GM19452 (cell line): ENCODE measurements at regions not wholly inside any gene's neighbourhood (a gene's known extent, or its start where the extent isn't known, plus 50 kb on each side); places are given as distances from the start of the nearest gene placed in this dataset.

Experiments used
- ATAC-seq: cut with Tn5 transposase; IDR thresholded peaks from one replicate; pipeline ENCODE4 v1.9.1; 2021; ENCODE audit not compliant: unreplicated experiment

DNA sequence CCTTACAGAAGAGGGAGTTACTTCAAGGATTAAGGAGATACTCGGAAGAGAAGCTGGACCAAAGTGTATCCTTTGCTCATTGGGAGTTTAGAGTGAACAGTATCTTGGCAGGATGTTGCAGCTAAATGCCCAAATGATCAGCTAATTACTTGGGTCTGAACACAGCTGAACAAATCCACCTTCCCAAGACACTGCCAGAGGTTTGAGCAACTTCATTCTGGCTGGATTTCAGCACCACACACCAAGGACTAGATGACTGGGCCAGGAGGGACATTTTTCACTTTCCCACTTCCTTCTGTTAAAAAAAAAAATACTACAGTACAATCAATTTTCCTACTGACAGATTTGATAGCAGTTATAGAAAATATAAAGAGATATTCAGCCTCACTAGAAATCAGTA, 324.6 kb downstream of the MID1IP1 start:
- no peak for ATAC-seq

DNA sequence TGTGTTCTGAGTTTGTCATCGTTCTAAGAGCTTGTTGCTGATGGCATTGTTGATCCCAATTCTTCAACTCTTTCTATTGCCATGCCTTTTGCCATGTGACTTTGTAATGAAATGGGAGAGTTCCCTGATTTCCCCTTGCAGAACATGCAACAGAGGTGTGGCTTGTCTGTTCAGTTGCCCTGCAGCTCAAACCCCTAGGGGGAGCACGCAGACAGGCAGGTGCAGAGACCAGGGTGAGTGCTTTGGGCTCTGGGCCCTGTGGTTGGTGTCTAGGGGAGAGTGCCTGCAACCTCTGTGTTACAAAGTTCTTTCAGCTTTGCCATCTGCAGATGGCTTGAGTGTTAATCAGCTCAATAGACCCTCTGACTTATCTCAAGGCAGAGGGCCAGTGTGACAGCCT, 332.7 kb downstream of the MID1IP1 start:
- no peak for ATAC-seq

DNA sequence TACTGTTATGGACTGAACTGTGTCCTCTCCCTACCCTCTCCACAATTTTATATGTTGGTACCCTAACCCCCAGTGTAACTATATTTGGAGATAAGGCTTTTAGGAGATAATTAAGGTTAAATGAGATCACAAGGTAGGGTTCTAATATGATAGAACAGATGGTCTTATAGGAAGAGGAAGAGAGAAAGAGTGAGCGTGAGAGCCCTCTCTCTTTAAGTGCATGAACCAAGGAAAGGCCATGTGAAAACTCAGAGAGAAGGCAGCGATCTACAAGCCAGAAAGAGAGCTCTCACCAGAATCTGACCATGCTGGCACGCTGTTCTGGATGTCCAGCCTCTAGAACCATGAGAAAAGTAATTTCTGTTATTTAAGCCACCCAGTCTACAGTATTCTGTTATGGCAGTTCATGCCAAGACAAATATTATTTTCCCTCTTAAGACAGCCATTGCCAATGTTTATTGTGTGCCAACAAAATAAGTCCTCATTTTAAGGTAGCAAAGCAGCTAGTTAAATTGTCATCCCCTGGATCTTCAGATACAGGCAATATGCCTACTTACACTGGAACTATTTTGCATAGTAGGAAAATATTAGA, 336.2 kb downstream of the MID1IP1 start:
- ATAC-seq = no peak

DNA sequence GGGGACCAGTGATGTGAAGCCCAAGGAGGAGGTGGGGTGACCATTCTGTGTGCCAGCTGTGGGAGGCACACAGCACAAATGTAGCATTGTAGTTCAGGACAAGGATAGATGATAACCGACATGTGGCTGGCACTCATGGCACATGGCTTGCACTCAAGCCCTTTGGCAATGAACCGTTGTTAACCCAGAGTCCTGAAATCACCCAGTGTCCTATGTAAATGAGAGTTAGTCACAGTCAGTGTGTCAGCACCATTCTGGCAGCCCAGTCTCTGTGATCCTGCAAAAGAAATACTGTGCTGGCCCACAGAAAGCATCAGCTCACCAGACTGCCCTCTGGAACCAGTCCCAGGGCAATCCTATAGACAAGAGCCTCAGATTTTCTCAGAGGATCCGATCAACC, 339.3 kb downstream of the MID1IP1 start:
- ATAC-seq = no peak

DNA sequence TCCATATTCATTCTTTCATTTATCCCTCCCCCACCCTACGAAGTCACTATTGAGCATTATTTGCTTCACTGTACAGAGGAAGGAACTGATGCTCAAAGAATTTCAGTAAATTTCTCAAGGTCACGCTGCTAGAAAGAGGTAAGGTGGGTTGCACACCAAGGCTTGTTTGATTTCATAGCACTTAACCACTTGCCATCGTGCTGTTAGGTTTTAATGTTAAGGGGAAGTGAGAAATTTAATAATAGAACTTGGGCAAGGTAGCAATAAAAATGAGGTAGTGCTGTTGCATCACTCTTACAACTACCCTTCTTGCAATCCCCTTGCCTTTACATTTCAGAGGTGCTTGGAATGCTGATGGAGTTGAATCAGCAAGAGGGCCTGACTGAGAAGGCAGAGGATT, 343.1 kb downstream of the MID1IP1 start:
- ATAC-seq = peak; percentile 64

DNA sequence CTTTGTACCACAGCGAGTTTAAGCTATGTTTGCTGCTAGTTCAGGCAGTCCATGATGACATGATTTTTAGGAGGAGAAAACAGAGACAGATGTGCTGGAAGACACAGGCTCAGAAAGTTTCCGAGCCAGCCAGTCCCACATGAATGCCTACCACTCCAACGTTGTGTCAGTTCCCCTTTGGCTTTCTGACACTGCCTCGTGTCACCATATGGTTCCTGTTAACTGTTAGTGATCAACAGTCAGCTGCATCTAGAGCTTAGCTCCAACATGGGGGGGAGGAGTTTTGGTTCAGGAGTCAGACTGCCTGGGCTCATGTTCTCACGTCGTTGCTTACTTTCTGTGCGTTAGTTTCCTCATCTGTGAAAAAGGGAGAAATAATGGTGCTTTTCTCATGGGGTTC, 343.7 kb downstream of the MID1IP1 start:
- peak; percentile 62 for ATAC-seq

DNA sequence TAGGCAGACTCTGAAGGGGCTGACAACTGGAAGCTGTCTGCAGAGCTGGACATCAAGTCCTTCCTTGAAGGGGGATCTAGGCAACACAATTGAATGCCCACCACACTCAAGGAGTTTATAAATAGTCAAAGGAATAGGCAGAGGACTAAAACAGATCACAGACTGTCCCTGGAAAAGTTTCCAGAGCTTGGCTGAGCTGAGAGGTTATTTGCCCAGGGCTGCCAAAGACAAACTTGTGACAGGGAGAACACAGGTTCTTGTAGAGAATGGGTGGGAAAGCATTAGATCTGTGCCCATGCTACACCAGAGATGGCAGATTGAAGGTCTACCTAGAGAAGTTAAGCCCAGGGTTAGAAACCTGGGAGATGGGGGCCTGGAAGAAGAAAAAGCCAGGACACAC, 344.6 kb downstream of the MID1IP1 start:
- ATAC-seq = no peak

DNA sequence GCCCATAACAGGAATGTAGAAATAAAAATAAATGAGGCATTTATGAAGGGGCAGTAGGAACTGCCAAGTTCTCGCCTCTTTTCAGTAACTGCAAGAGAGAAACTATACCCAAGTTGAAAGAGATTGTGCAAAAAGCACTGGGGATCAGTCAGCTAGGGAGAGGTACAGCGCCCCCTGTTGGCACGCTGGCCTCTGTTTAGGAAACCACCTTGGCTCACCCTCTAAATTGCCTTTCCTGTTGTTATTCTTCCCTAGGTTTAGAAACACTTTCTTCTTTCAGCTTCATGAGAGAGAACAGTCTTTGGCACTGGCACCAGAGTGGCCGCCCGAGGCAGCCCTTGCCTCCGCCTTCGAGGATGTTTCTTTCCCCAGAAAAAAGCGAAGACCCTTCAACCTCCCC, 348.5 kb downstream of the MID1IP1 start:
- no peak for ATAC-seq

DNA sequence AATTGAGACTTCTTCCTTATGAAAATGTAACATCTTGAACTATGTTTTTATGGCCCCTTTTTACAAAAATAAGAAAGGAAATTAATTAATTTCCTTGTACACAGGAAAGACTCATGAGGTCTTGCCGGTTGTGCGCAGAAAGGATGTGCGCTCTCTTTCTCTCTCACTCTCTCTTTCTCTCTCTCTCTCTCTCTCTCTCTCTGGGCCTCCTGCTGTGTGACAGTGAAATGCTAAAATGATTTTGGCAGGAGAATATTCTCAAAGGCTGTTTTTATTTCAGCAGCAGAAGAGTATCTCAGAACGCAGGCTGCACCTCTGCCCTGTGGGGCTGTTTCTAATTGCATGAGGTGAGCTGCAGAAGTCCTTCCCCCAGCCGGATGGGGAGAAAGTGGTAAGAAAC, 349.0 kb downstream of the MID1IP1 start:
- ATAC-seq = no peak

DNA sequence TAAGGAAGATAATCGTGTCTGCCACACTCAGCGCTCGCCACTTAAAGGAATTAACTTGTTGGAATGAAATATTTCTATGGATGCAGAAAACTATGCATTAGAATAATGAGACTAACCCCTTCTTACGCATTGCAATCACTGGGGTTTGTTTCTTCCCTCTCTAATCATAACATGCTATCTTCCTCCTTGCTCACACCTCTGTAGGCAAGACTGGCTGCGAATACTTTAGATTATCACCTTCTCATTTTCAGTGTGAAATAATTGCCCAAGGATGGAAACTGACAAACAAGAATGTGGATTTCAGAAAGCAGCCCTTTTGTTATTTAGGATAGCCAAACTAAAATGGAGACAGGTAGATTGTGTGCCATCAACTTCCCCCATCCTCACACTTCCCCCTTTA, 349.4 kb downstream of the MID1IP1 start:
- no peak for ATAC-seq

DNA sequence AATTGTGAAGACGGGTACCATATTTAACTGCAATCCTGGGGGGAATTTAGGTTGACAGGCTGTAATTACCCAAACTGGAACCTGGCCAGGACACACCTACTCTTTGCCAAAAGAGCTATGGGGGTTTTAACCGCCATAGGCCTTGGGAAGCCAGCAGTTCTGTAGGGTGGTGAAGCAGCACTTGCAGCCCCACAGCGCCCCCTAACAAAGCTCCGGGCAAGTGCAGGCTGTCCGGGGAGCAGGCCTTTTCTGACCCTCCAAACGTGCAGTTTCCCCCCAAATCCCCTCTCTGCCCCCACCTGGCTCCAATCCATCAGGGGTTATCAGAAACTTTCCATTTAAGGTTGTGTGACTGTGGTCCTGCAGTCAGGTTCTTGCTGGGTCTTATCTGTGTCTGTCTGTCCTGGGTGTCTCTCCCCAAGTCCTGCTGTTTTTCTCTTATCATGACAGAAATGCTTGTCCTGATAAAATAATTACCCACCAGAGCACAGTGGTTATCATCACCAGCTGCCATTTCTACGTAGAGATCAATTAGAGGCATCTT, 350.9 kb downstream of the MID1IP1 start:
- ATAC-seq = no peak

DNA sequence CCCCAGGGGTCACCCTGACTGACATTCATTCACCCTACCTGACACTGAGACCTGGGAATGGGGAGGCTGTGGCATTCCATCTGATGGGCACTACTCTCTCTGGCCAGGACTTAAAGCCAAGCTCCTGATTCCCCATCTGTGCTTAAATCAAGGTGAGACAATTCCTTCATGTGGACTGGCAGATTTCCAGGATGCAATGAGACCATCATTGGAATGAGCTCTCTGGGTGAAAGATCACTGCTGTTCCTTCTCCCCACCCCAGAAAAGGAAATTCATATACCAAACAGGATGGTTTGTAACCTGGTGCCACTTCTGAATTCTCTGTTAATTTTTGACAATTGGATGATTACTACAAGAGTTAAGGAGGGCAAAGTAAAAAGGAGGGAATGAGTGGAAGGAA, 354.8 kb downstream of the MID1IP1 start:
- no peak for ATAC-seq

DNA sequence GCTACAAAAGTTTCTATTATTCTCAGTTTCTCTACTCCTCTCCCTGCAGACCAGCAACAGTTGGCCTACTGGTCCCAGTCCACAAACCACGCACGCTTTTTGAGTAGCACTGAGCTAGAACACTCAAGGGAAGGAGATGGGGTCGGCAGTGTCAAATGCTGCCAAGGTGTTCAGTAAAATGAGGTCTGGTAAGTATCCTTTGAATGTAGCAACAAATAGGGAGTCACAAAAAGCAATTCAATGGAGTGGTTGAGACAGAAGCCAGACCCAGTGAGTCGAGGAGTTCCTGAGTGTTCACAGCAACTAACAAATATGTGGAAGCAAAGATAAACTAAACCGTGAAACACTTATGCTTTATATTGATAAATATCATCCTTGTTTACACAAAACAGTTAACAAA, 355.7 kb downstream of the MID1IP1 start:
- ATAC-seq = no peak

DNA sequence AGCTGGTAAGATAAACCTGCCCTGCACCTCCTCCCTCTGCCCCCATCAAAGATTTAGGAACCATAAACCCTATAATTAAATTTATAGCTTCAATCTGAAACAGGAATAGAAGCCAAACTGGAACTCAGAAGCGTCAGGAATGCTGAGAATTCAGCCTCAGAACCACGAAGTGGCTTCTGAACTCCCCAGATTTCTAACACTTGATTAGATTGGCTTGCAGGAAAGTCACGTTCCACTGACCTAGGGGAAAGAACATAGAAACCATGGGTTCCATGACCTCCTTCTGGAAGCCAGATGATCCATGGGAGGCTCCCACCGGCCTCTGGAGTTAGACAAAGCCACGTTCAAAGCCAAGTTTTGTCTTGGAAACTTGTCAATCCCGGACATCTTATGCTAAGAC, 356.5 kb downstream of the MID1IP1 start:
- no peak for ATAC-seq

DNA sequence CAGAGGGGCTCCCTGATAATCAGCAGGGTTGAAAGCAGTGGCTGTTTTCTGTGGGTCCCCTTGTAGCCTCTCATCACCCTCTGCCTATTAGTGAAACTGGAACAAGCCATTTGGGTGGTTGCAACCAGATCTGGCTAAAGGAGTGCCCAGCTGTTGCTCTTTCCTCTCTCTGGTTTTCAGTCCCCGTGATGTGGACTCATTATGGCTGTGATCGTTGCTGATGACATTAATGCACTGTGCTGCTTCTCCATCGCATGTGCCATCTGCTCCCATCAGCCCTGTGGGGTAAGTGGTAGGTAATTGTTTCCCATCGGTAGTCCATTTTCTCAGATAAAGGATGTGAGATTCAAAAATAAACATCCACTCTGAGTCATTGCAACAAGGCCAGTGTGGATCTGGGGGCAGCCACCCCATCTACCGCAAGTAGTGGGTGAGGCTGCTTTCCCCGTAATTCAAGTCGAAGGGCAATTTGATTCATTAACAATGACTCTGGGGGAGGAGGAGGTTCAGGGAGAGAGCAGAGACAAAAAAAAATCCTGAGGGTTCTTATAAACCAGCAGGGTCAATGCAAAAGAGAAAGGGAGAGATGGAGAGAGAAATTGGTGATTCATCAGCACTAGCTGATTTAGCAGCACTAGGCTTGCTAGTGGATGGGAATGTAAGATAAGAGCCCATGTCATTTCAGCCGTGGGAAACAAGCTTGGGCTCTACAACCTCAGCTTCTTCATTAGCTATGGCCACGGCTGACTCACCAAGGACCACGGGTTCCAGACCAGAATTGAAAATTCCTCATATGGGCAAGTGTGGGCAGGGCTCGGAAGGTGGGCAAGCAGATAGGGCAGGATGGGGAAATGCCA, 357.8 kb downstream of the MID1IP1 start:
- ATAC-seq = peak; percentile 64

DNA sequence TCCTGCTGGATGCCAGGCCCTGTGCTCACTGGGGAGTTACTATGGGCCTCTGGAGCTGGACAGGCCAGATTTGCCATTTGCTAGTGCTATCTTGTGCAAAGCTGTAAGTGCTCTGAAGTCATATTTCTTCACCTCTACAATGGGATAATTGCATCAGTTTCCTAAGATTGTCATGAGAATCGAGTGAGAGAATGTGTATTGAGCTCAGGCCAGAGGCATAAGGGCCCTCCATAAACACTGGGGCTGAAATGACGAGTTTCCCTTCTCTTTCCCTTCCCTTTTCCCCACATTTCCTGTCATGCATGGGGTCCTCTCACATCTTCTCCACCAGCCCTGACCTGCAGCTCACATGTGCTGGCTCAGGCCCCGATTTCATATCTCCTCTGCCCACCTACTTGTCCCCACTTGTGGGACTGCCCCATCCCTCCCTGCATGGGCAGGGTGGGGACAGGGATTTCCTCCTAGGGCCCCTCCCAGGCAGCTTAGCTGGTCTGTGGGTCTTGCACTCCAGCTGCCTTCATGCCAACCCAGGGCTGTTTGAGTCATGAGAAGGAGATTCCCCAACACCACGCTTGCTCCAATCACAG, 358.8 kb downstream of the MID1IP1 start:
- no peak for ATAC-seq

DNA sequence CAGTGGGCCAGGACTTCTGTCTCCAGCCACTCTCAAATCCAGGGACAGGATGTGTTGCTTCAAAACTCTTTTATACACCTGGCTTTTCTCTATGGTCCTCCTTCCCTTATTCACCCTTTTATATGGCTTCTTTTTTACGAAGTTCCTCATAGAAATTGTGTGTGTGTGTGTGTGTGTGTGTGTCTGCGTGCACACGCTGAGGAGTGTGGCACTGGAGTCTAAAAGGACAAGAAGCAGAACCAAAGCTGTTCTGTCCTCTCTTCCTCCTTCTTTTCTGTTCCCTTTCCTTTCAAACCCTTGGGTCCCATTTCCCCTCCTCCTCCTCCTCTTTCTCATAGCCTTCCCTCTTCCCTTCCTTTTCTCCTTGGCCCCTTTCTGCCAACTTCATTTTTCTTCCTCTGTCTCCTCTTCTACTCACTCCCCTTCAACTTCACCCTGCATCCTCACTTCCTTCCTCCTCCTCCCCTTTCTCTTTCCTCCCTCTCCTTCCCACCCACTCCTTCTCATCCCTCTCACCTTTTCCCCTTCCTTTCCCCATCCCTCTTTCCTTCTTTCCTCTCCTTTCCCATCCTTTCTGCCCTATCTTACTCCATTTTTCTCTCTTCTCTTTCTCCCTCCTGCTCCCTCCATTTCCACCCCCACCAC, 360.5 kb downstream of the MID1IP1 start:
- no peak for ATAC-seq

DNA sequence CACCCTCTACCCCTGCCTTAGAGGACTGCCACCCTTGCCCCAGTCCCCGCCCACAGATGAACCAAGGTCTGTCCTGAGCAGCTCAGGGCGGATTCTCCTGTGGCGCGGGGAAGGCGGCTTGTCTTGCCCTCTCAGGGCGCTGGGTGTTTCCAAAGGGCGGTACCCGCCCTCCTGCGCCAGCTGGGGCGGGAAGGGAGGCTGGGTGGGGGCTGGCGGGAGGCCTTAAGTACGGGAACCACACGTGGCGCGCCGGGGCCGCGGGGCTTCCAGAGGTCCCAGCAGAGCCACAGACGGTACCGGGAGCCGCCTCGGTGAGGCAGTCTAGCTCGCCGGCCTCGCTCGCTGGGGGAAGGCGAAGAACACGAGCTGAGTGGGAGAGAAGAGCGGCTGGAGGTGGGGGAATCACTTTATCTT, 361.1 kb downstream of the MID1IP1 start:
- no peak for ATAC-seq

DNA sequence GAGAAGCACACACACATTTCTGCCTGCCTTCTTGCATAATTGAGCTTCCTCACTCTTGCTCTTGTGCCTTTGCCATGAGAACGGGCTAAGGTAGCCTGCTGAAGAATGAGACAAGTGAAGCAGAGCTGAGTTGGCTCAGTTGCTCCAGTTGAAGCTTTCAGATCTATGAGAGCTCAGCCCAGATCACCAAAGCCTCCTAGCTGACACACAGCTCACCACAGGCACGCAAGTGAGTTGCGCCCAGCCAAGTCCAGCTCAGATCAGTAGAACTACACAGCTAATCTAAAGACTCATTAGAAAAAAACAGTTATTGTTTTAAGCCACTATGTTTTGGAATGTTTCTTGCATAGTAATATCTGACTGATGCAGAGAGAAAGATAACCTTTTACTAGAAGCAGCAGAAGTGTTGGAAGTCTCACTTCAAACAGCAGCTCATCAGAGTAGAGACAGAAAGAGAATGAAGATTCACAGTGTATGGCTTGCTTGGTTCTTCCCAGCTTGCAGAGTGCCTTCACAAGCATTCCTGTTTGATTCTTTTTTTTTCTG, 362.4 kb downstream of the MID1IP1 start:
- no peak for ATAC-seq

DNA sequence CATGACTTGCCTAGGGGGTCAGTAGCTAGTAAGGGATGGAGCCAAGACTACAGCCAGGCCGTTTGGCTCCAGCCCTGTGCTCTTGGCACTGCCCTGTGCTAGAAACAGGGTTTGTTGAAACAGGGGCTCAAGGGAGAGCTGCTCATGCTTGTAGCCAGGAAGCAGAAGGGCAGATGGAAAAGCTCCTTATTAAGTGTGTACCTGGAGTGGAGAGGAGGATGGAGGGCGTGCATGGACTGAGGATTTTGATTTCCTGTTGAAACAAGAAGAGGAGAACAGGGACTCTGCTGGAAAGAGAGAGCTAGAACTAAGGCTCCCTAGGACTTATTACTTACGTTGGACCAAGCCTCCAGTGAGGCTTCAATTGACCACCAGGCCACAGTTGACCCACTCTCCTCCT, 363.0 kb downstream of the MID1IP1 start:
- no peak for ATAC-seq

DNA sequence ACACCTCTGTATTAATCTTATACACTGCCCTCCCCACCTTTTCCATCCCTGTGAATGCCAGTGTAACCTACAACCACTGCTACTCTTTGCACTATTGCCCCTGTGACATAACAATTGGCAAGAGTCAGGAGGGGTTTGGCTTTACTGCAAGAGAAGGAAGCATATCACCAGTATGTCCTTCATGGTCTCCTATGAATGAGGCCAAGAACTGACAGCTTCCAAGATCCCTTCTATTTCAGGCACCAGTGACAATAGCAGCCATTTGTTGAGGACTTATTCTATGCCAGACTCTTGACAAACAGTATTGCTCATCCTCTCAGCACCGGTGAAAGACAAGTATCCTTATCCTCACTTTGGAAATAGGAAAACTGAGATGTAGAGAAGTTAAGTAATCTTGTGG, 363.9 kb downstream of the MID1IP1 start:
- ATAC-seq = no peak
